ENCODE measurements at regions not wholly inside any gene's neighbourhood (a gene's known extent, or its start where the extent isn't known, plus 50 kb on each side); places are given as distances from the start of the nearest gene placed in this dataset.

DNA sequence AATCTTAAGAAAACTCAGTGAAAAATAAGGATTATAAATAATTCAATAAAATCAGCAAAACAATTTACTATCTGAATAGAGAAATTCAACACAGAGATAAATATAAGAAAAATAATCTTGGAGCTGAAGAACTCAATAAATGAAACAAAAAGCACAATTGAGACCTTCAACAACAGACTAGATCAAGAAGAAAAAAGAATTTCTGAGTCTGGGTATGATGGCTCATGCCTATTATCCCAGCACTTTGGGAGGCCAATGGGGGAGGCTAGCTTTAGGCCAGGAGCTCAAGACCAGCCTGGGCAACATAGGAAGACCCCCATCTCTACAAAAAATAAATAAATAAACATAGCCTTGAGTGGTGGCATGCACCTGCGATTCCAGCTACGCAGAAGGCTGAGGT, 1295.7 kb upstream of the NRXN1 start:
- H3K36me3 ChIP-seq, result no peaks in the 10 kb centered on the region
- TF ChIP-seq, protein P1, sequence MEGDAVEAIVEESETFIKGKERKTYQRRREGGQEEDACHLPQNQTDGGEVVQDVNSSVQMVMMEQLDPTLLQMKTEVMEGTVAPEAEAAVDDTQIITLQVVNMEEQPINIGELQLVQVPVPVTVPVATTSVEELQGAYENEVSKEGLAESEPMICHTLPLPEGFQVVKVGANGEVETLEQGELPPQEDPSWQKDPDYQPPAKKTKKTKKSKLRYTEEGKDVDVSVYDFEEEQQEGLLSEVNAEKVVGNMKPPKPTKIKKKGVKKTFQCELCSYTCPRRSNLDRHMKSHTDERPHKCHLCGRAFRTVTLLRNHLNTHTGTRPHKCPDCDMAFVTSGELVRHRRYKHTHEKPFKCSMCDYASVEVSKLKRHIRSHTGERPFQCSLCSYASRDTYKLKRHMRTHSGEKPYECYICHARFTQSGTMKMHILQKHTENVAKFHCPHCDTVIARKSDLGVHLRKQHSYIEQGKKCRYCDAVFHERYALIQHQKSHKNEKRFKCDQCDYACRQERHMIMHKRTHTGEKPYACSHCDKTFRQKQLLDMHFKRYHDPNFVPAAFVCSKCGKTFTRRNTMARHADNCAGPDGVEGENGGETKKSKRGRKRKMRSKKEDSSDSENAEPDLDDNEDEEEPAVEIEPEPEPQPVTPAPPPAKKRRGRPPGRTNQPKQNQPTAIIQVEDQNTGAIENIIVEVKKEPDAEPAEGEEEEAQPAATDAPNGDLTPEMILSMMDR (IDR thresholded peaks at IDR 0.05), result no peak
- intact Hi-C loops (cut with DNase I), result no loop called here
- DNase-seq (no peak), ATAC-seq (no peak)
- no peaks in the 10 kb centered on the region for H3K27me3 ChIP-seq
- H3K4me1 ChIP-seq, result no peaks in the 10 kb centered on the region
- no peak overlapping the region for H3K27ac ChIP-seq
- H3K4me3 ChIP-seq, result no peak overlapping the region
- peaks cover 0 to 44% of the 10 kb centered on the region in 2 donors for H3K9me3 ChIP-seq

DNA sequence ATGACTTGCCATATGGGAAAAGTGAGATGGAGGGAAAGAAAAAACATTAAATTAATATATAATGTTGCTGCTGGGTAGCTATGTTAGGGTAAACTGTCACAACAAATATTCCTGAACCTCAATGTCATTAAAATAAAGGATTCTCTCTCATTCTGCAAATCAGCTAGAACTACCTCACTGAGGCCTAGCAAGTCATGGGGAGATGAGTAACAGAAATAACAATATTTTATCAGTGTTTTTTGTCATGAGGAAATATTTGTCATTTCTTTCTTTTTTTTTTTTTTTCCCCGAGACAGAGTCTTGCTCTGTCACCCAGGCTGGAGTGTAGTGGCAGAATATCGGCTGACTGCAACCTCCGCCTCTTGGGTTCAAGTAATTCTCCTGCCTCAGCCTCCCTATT, 1282.3 kb upstream of the NRXN1 start:
- intact Hi-C loops (cut with DNase I), result no loop called here
- TF ChIP-seq, protein P1 (IDR thresholded peaks at IDR 0.05), result no peak
- Histone ChIP-seq H3K4me1 (no peaks in the 10 kb centered on the region), H3K9me3 (peaks cover 0 to 3% of the 10 kb centered on the region in 2 donors), H3K4me3 (no peak overlapping the region), H3K27me3 (no peaks in the 10 kb centered on the region), H3K27ac (no peak overlapping the region), H3K36me3 (no peaks in the 10 kb centered on the region)
- DNase-seq (no peak), ATAC-seq (no peak)

DNA sequence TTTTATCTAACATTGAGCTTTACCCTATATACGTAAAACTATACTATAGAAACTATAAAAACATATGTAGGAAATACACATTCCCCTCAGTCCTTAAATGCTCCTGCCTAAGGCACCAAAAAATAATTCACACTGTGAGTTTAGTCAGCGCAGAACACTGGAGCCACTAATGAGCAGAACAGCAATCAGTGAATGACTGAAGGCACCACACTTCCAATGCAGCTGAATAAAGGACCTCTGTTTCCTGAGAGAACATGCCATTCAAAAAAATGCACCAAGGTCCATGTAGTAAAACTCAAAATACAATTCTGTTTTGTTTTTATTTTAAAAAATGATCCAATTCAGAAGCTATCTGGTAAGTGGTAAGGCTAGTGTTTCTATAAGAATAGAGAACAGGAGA, 1280.6 kb upstream of the NRXN1 start:
- H3K9me3 ChIP-seq, result peaks cover 0 to 3% of the 10 kb centered on the region in 2 donors
- DNase-seq, result no peak
- H3K4me1 ChIP-seq, result no peaks in the 10 kb centered on the region
- ATAC-seq, result no peak
- H3K4me3 ChIP-seq, result no peak overlapping the region
- H3K27ac ChIP-seq, result no peak overlapping the region
- TF ChIP-seq, protein P1 (IDR thresholded peaks at IDR 0.05), result no peak
- no peaks in the 10 kb centered on the region for H3K27me3 ChIP-seq
- no peaks in the 10 kb centered on the region for H3K36me3 ChIP-seq
- intact Hi-C loops (cut with DNase I), result no loop called here

DNA sequence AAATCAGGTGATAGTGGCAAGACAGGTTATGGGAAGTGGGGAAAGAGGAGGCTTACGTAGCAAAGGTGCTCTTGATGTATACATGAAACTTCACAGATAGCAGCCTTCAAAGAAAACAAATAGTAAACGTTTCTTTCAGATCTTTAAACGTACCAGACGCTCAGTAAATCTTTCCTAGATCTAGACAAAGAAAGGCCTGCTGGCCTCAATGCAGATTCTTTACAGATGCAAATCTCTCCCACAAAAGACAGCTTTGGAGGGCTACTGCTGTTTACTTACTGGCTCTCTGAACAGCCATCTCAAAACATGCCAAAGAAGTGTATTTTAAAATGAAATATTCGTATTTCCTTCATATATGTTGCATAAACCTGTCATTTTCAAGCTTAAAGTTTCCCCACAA, 1279.9 kb upstream of the NRXN1 start:
- ATAC-seq, result no peak
- H3K4me3 ChIP-seq, result no peak overlapping the region
- no peaks in the 10 kb centered on the region for H3K4me1 ChIP-seq
- intact Hi-C loops (cut with DNase I), result no loop called here
- peaks cover 0 to 3% of the 10 kb centered on the region in 2 donors for H3K9me3 ChIP-seq
- H3K27me3 ChIP-seq, result no peaks in the 10 kb centered on the region
- H3K36me3 ChIP-seq, result no peaks in the 10 kb centered on the region
- TF ChIP-seq, protein P1 (IDR thresholded peaks at IDR 0.05), result no peak
- DNase-seq, result no peak
- no peak overlapping the region for H3K27ac ChIP-seq

DNA sequence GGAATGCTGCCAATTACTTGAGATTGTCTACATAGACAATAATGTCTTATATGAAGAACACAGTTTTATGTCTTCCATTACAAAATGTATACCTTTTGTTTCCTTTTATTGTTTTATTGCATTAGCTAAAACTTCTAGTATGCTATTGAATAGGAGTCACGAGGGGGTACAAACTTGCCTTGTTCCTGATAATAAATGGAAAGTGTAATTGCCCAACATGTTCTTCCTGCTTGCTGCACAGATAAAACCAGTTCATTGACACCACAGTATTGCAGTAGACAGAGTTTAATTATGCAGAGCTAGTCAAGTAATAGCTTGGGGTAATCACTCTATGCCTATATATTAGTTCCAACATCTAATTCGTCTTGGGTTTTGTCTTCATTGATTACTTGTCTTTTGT, 1276.2 kb upstream of the NRXN1 start:
- Histone ChIP-seq H3K4me3 (no peak overlapping the region), H3K9me3 (peaks cover 0 to 20% of the 10 kb centered on the region in 2 donors), H3K27ac (no peak overlapping the region), H3K27me3 (no peaks in the 10 kb centered on the region), H3K36me3 (no peaks in the 10 kb centered on the region), H3K4me1 (no peaks in the 10 kb centered on the region)
- ATAC-seq (no peak), DNase-seq (no peak)
- intact Hi-C loops (cut with DNase I), result no loop called here
- TF ChIP-seq, protein P1 (IDR thresholded peaks at IDR 0.05), result no peak
